COLO829 (cell line): ENCODE measurements at regions not wholly inside any gene's neighbourhood (a gene's known extent, or its start where the extent isn't known, plus 50 kb on each side); places are given as distances from the start of the nearest gene placed in this dataset.
"Not testable (repeated sequence)": the region's sequence is repeated elsewhere in the genome, so short reads cannot be mapped to it uniquely, and the experiment has no call there.

Experiments
- DNase-seq: peaks from one replicate; pipeline ENCODE4 v3.0.0; 2012; ENCODE audit warnings: low spot score

GRCh38 chr1:242735323-242735722, 210.8 kb upstream of the PLD5 start:
- no peak for DNase-seq

DNA sequence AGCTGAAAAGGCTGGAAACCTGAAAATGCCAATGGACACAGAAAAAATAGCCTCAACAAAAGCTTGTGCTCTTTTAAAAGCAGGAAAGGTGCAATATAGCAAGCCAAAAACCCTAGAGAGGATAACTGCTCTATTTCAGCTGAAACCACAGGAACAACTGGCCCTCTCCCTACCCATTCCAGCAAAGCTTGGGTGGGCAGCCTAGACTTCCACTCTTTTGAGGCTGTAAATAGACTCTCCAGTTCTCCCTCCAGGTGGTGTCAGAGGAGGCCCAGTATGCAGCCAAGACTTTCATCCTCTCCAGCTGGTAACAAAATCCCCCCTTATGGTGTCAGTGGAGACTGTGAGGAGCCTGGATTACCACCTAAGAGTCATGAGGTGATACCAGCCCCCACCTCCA, 206.9 kb upstream of the PLD5 start:
- DNase-seq, result no peak

DNA sequence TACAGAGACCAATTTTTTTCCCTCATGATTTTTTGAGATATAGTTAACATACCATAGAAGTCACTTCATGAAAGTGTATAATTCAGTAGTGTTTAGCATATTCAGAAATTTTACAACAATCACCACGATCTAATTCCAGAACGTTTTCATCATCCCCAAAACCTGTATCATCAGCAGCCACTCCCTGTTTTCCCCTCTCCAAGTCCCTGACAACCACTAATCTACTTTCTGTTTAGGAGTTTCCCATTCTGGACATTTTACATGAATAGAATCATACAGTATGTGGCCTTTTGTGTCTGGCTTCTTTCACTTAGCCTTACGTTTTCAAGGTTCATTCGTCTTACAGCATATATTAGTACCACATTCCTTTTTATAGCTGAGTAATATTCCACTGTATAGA, 204.2 kb upstream of the PLD5 start:
- DNase-seq, result no peak

GRCh38 chr1:242723044-242723716, 198.7 kb upstream of the PLD5 start:
- no peak for DNase-seq

GRCh38 chr1:242718967-242719366, 194.5 kb upstream of the PLD5 start:
- DNase-seq, result no peak

DNA sequence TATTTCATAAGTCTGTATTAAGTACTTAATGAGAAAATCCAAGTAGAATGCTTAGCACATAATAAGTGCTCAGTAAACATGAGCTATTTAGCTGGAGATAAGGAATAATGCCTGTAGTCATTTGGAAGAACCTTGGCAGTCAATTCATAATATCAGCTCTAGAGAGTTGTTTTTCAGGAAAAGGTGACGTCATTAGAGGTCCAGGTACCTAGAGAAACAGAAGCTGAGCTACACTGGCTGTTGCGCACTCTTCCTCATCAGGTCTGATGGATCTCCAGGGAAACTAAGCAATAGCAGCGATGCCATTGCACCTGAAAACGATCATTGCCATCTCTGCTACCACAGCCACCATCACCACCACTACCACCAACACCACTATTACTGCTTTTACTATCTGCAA, 187.8 kb upstream of the PLD5 start:
- no peak for DNase-seq

DNA sequence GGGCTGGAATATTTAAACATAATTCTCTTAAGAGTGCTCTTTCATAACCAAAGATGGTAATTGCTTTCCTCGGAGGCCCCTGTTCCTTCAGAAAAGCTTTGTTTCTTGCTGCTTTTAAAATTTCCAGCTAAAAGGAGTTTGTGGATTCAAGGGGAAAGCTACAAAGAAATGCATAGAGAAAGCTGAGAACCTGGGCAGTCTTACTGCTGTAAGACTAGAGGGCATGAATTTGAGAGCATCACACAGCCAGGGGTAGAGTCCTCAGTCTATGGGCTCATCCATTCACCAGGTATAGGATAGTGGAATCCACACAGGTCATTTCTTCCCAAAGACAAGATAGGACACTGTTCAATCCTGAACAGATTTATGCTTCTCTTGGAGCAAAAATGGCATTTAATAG, 186.3 kb upstream of the PLD5 start:
- no peak for DNase-seq

- no peak for DNase-seq
Measured at GRCh38 chr1:242710286-242710685, 185.8 kb upstream of the PLD5 start.

DNA sequence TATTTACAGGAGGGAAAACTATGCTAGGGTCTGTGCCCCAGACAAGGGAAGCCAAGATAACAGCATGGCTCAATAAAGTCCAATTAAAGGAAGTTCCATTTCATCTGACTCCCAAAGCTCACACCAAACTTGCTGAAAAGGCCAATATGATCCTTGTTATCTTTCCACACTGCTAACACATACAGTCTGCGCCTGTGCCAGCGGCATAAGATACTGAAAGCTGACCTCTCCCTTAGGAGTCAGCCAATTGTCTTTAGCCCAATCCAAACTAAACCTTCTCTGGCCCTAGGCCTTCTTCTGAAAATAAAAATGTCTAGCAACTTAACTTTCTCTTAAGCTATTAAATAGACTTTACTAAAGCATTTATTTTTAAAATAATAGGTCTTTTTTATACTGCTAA, 179.0 kb upstream of the PLD5 start:
- DNase-seq, result no peak

- no peak for DNase-seq
Measured at GRCh38 chr1:242692988-242693387, 168.5 kb upstream of the PLD5 start.

DNA sequence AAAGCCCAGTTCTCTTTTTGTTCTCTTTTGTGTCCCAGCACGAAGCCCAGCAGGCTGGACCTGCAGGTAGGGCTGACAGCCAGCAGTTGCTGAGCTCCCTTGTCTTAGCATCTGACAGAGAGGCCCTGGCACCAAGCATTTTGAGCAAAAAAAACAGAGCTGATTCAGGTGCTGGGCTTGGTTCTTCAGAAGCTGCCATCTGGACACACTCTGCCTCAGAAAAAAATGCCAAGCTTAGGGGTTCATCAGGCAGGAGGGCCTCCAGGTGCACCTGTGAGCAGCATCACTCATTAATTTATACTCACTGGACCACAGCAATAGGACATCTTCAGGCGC, 167.1 kb upstream of the PLD5 start:
- no peak for DNase-seq

DNA sequence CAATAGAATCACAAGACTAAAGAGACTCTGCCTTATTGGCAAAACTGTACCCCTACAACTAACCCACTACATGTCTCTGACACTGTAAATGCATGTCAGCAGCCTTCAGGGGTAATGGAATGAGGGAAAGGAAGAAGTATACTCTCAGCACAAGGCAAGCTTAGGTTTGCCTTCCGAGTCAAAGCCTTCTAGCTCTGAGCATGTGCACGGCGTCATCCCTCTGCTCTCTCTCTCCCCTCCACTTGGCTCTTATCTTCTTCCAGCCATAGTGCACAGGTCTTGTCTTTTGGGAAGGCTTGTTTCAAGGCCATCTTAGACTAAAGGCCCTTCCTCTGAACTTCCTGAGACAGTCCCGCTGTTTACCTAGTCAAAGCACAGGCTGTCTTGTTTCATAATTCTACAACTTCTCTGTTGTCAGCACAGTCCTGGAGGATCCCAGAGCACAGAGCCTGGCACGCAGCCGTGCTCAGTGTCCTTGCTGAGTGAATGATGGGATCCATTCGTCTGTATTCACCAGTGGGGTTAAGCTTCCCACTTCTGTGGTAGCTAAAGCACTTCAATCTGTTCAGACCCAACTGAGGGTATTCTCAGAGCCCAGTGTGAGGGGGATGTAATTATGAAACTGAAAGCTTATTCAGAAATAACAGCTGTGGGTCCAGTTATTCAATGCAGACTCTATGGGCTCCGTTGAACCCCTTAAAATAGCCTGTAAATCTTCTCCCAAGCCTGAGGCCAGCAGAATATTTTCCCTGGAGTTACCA, 166.5 kb upstream of the PLD5 start:
- DNase-seq, result no peak

DNA sequence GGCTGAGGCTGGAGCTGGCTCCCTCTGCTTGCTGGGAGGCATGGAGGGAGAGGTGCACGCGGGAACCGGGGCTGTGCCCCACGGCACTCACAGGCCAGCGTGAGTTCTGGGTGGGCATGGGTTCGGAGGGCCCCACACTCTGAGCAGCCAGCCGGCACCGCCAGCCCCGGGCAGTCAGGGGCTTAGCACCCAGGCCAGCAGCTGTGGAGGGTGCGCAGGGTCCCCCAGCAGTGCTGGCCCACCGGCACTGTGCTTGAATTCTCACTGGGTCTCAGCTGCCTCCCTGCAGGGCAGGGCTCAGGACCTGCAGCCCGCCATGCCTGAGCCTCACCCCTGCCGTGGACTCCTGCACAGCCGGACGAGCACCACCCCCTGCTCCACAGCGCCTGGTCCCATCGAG, 164.9 kb upstream of the PLD5 start:
- DNase-seq, result no peak

DNA sequence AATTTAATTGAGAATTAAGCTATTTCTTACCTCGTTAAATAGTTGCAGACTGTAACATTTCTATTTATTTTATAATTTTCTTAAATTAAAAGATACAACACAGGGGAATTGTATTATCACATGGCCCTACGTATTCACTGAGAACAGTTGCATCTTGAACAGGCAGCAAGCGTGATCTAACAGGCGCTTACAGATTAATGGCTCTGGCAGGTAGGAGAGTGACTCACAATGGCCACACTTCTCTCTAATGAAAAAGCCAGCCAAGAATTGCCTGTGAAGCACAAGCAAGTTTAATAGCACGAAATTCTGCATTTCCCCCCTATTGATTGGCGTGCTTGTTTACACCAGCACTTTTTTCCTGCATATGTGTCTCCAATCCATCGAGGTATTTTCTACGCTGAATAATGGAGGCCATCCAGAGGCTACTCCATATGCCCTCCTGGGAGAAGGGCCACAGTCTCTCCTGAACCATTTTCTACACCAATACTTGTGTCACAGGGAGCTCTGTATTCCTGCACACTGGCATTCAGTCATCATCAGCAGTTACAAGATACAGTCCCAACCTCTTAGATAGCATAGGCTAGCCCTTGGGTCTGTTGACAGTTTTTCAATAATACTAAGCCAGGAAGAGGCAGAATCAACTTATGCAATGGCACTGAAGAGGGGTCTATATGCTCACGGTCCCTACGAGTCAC, 150.6 kb upstream of the PLD5 start:
- no peak for DNase-seq

- DNase-seq, result no peak
Measured at GRCh38 chr1:242673652-242674051, 149.2 kb upstream of the PLD5 start.

DNA sequence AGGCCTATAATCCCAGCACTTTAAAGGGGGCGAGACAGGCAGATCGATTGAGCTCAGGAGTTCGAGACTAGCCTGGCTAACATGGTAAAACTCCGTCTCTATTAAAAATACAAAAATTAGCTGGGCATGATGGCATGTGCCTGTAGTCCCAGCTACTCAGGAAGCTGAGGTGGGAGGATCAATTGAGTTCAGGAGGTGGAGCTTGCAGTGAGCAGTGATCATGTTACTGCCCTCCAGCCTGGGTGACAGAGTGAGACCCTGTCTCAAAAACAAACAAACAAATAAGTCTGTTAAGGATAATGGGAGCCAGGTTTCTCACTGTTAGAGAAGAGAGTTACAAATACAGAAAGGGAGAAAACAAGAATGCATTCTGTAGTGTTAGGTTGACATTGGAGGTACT, 148.7 kb upstream of the PLD5 start:
- DNase-seq, result not testable (repeated sequence)

- DNase-seq, result no peak
Measured at GRCh38 chr1:242670019-242670418, 145.5 kb upstream of the PLD5 start.

- DNase-seq, result no peak
Measured at GRCh38 chr1:242662886-242663285, 138.4 kb upstream of the PLD5 start.

- not testable (repeated sequence) for DNase-seq
Measured at GRCh38 chr1:242653772-242654171, 129.3 kb upstream of the PLD5 start.

DNA sequence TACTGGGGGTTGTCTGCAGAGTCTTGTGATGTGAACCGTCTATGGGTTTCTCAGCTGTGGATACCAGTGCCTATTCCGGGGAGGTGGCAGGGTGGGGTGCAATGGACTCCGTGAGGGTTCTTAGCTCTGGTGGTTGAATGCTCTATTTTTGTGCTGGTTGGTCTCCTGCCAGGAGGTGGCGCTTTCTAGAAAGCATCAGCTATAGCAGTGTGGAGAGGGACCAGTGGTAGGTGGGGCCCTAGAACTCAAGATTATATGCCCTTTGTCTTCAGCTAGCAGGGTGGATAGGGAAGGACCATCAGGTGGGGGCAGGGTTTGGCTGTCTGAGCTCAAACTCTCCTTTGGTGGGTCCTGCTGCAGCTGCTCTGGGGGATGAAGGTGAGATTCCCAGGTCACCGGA, 127.3 kb upstream of the PLD5 start:
- no peak for DNase-seq

GRCh38 chr1:242641461-242641860, 117.0 kb upstream of the PLD5 start:
- no peak for DNase-seq

DNA sequence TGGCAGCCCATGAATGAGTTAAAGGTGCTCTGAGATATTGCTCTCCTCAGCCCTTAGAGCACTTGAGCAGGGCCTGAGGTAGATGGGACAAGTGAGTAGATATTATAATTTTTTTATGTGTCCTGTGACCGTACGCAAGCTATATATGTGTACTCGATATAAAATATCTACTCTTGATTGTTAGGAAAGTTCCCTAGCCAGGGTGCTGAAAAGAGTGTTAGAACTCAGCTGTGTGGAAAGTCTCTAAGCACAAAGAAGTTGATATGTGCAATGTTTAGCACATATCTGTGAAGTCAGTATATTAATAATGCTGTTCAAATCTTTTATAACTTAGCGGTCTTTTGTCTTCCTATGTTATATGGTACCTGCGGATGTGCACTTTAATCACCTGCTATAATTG, 114.6 kb upstream of the PLD5 start:
- DNase-seq, result no peak

GRCh38 chr1:242634732-242635131, 110.2 kb upstream of the PLD5 start:
- no peak for DNase-seq

DNA sequence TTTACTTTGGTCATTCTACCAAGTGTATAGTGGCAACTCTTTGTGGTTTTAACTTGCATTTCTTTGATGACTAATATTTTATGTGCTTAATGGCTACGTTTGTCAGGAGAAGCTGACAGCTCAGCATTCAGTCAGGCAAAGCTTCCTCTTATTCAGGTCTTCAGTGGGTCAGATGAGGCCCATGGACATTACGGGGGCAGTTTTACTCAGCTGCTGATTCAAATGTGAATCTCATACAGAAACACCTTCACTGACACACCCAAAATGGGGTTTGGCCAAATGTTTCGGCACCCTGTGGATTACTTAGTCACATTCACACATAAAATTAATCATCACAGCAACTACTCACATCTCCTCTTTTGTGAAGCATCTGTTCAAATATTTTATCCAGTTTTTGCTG, 104.9 kb upstream of the PLD5 start:
- DNase-seq, result no peak
